ENCODE measurements at regions not wholly inside any gene's neighbourhood (a gene's known extent, or its start where the extent isn't known, plus 50 kb on each side); places are given as distances from the start of the nearest gene placed in this dataset.

DNA sequence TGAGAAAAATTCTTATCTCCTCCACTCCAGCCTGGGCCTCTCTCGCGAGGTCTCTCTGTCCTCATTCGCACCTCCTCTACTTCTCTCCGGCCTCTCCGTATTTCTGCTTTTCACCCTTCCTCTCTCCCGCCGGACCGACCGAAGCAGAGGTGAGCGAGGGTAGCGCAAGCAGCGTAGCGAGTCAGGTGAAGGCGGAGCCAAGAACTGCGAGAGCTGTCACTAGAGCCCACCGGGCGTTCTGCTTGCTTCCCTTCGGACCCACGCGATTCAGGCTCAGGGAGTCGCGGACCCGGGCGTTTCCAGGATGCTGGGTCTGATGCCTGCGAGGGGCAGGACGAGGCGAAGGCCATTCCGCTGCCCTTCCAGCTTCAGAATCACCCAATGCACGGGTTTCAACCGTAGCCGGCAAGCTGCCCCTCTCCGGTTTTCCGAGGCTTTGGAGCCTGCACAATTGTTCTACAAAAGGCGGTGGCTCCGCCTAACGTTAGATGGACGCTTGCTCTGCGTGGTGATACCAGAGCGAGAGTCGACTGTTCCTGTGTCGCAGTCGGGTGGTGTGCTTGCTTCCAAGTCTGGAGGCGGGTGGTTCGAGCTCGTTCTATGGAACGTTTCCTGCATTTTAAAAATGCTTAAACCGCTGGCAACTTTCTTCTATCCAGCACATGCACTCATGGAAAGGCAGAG is 310.2 kb downstream of the FAM72C start:
- TF ChIP-seq, protein P1, sequence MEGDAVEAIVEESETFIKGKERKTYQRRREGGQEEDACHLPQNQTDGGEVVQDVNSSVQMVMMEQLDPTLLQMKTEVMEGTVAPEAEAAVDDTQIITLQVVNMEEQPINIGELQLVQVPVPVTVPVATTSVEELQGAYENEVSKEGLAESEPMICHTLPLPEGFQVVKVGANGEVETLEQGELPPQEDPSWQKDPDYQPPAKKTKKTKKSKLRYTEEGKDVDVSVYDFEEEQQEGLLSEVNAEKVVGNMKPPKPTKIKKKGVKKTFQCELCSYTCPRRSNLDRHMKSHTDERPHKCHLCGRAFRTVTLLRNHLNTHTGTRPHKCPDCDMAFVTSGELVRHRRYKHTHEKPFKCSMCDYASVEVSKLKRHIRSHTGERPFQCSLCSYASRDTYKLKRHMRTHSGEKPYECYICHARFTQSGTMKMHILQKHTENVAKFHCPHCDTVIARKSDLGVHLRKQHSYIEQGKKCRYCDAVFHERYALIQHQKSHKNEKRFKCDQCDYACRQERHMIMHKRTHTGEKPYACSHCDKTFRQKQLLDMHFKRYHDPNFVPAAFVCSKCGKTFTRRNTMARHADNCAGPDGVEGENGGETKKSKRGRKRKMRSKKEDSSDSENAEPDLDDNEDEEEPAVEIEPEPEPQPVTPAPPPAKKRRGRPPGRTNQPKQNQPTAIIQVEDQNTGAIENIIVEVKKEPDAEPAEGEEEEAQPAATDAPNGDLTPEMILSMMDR (IDR thresholded peaks at IDR 0.05 in 4 of 5, conservative IDR thresholded peaks at IDR 0.05 in 1 of 5): no peak
- no peak for TF ChIP-seq POLR2A (IDR thresholded peaks at IDR 0.05)

Data from gastrocnemius medialis (tissue), 4 donors.